Chondrocyte (in vitro differentiated cells): ENCODE measurements at regions not wholly inside any gene's neighbourhood (a gene's known extent, or its start where the extent isn't known, plus 50 kb on each side); places are given as distances from the start of the nearest gene placed in this dataset.

Source experiments
- DNase-seq: peaks from one replicate; pipeline ENCODE4 v3.0.0; 2021; ENCODE audit warnings: mixed read lengths, low spot score
- H3K27ac Mint-ChIP-seq: one replicate; pipeline ENCODE4 v1.8.0; 2021; ENCODE audit warnings: mild to moderate bottlenecking, moderate library complexity, mixed read lengths; ENCODE audit not compliant: unreplicated experiment
- H3K27me3 Mint-ChIP-seq: 2 replicates; pipeline ENCODE4 v1.8.0; 2021; ENCODE audit warnings: low read depth, mixed read lengths
- H3K36me3 Mint-ChIP-seq: 2 replicates; pipeline ENCODE4 v1.8.0; 2021; ENCODE audit warnings: low read depth, mixed read lengths
- H3K4me1 Mint-ChIP-seq: 2 replicates; pipeline ENCODE4 v1.8.0; 2021; ENCODE audit warnings: low read depth, mild to moderate bottlenecking, mixed read lengths
- H3K4me3 Mint-ChIP-seq: one replicate; pipeline ENCODE4 v1.8.0; 2021; ENCODE audit warnings: mild to moderate bottlenecking, moderate library complexity, mixed read lengths; ENCODE audit not compliant: unreplicated experiment
- H3K9me3 Mint-ChIP-seq: 2 replicates; pipeline ENCODE4 v1.8.0; 2021; ENCODE audit warnings: low read depth, mixed read lengths
- TF ChIP-seq, protein P1 (sequence below): fragments of 200-600 bp; sonication (generic); IDR thresholded peaks from 2 replicates; pipeline ENCODE4 v1.5.0; 2021; ENCODE audit warnings: antibody characterized with exemption, mild to moderate bottlenecking, moderate library complexity

DNA sequence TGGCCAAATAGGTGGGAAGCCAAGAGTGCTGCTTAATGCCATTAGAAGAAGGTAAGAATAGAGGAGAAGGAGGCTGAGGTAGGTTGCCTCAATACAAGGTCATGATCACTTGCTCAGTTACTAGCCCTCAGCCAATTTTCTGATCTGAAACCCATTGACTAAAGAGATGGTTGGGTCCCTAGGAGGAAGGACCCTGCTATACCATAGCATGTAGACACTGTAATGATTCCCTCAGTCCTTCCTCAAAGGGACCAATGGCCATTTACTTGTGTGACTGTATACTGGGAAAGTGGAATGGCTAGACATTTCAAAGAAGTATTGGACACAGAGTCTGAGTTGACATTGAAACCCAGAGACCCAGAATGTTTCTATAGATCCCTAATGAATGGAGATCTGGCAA lies 108.5 kb upstream of the MAP1B start:
- Mint-ChIP-seq H3K4me3 (no peak overlapping the region), H3K27me3 (peaks cover 17% of the 10 kb centered on the region), H3K9me3 (peaks cover 4% of the 10 kb centered on the region), H3K27ac (no peak overlapping the region), H3K4me1 (no peaks in the 10 kb centered on the region), H3K36me3 (no peaks in the 10 kb centered on the region)
- DNase-seq, result no peak
- TF ChIP-seq, protein P1, sequence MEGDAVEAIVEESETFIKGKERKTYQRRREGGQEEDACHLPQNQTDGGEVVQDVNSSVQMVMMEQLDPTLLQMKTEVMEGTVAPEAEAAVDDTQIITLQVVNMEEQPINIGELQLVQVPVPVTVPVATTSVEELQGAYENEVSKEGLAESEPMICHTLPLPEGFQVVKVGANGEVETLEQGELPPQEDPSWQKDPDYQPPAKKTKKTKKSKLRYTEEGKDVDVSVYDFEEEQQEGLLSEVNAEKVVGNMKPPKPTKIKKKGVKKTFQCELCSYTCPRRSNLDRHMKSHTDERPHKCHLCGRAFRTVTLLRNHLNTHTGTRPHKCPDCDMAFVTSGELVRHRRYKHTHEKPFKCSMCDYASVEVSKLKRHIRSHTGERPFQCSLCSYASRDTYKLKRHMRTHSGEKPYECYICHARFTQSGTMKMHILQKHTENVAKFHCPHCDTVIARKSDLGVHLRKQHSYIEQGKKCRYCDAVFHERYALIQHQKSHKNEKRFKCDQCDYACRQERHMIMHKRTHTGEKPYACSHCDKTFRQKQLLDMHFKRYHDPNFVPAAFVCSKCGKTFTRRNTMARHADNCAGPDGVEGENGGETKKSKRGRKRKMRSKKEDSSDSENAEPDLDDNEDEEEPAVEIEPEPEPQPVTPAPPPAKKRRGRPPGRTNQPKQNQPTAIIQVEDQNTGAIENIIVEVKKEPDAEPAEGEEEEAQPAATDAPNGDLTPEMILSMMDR, result no peak

DNA sequence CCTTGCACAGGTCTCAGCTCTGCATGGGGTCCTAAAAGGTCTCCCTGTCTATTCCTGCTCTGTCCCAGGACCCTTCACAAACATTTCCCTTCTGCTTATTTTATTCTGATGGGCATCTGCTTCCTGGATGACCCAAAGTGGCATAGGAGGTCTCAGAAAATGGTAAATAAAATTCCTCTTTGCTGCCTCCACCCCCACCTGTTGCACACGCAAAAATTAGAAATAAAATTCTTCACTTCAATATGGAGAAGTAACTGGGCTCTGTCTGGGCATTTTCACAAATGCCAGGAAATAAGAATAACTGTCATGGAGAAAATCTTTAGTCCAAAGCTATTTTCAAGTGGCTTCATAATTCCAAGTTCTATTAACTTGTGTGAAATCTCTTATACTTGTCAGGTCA lies 106.6 kb upstream of the MAP1B start:
- TF ChIP-seq, protein P1, result no peak
- H3K9me3 Mint-ChIP-seq, result peaks cover 4% of the 10 kb centered on the region
- H3K4me3 Mint-ChIP-seq, result no peak overlapping the region
- H3K27ac Mint-ChIP-seq, result no peak overlapping the region
- DNase-seq, result no peak
- peaks cover 17% of the 10 kb centered on the region for H3K27me3 Mint-ChIP-seq
- H3K4me1 Mint-ChIP-seq, result no peaks in the 10 kb centered on the region
- H3K36me3 Mint-ChIP-seq, result no peaks in the 10 kb centered on the region

DNA sequence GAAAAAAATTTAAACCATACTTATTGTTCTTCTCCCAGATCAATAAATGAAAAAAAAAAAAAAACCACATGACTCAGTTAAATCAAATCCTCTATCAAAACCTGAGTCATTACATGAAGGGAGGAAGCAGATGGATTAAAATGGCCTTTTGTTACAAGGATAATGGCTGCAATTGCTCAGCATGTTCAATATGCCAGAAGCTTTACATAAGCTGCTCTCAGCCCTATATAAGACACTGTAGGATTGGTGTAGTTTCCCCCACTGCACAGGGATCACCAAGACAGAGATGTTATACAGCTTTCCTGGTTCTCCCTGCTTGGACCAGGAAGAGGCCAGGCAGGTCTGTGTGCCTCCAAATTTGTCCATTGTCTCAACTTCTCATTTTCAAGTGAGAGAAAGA lies 101.6 kb upstream of the MAP1B start:
- DNase-seq, result no peak
- no peaks in the 10 kb centered on the region for H3K9me3 Mint-ChIP-seq
- H3K27ac Mint-ChIP-seq, result no peak overlapping the region

DNA sequence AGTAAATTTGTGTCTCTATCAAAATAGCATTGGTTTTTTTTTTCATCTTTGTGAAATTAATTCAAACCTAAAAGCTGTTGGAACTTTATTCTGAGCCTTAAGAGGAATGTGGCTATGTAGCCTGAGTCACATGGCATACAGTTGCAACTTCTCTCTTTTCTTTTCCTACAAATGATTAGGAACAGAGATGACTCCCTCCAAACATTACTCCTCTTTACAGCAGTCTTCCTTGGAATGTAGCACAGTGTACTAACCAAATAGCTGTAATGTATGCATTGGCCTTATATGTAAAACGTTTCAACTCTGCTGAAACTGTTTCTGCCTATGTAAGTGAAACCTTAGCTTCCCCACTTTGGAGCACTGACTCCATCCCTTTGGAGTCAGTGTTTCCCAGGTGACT lies 100.9 kb upstream of the MAP1B start:
- Mint-ChIP-seq H3K9me3 (no peaks in the 10 kb centered on the region), H3K4me1 (peaks cover 3% of the 10 kb centered on the region), H3K4me3 (no peak overlapping the region), H3K27ac (no peak overlapping the region), H3K36me3 (no peaks in the 10 kb centered on the region), H3K27me3 (peaks cover 13% of the 10 kb centered on the region)
- TF ChIP-seq, protein P1, result no peak
- DNase-seq, result no peak

More for the DNA sequence above, 101.6 kb upstream of the MAP1B start:
- Mint-ChIP-seq H3K4me3 (no peak overlapping the region), H3K36me3 (no peaks in the 10 kb centered on the region), H3K27me3 (peaks cover 12% of the 10 kb centered on the region), H3K4me1 (peaks cover 3% of the 10 kb centered on the region)
- TF ChIP-seq, protein P1, result no peak

DNA sequence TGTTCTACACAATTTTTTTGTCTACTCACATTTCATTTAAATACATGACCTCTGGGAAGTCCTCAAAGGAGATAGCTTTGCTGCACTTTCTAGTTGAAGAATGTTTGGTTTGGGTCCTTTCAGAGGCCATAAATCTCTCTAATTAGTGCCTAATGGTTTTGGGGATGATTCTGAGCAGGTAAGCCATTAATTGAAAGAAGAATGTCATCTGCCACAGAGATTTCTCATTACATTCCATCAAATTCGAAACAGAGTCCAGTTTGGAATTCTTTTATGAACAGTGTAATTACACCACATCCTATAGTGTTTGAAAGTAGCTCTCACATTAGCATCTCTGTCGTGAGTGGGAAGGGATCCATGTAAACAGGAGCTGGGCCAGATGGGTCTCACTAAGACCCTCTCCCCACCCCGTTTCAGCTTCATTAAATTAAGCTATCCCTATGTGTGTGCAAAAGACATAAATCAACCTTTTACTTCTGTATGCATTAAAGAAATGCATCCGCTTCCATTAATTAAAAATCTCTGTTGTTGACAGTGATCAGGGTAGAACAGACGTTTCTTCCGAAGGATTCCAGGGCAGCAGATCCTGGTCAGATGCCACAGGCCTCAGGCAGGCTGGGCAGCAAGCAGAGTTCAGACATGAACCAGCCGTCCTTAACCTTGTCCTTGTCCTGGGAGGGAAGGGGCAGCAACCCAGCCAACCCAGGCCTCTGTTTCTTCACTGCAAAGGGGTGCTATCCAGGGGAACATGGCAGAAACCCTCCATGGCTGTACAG lies 99.8 kb upstream of the MAP1B start:
- no peak overlapping the region for H3K27ac Mint-ChIP-seq
- no peaks in the 10 kb centered on the region for H3K36me3 Mint-ChIP-seq
- H3K9me3 Mint-ChIP-seq, result no peaks in the 10 kb centered on the region
- H3K27me3 Mint-ChIP-seq, result peaks cover 9% of the 10 kb centered on the region
- H3K4me3 Mint-ChIP-seq, result no peak overlapping the region
- H3K4me1 Mint-ChIP-seq, result peaks cover 3% of the 10 kb centered on the region
- TF ChIP-seq, protein P1, result no peak
- no peak for DNase-seq
